ENCODE measurements at regions not wholly inside any gene's neighbourhood (a gene's known extent, or its start where the extent isn't known, plus 50 kb on each side); places are given as distances from the start of the nearest gene placed in this dataset.

GRCh38 chr3:197613199-197613598 lies 57.4 kb upstream of the BDH1 start:
- TF ChIP-seq, protein P1, sequence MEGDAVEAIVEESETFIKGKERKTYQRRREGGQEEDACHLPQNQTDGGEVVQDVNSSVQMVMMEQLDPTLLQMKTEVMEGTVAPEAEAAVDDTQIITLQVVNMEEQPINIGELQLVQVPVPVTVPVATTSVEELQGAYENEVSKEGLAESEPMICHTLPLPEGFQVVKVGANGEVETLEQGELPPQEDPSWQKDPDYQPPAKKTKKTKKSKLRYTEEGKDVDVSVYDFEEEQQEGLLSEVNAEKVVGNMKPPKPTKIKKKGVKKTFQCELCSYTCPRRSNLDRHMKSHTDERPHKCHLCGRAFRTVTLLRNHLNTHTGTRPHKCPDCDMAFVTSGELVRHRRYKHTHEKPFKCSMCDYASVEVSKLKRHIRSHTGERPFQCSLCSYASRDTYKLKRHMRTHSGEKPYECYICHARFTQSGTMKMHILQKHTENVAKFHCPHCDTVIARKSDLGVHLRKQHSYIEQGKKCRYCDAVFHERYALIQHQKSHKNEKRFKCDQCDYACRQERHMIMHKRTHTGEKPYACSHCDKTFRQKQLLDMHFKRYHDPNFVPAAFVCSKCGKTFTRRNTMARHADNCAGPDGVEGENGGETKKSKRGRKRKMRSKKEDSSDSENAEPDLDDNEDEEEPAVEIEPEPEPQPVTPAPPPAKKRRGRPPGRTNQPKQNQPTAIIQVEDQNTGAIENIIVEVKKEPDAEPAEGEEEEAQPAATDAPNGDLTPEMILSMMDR (IDR thresholded peaks at IDR 0.05; ENCODE audit: low read depth, low read length, poor library complexity, severe bottlenecking): no peak
- no peak for TF ChIP-seq EZH2phosphoT487 (IDR thresholded peaks at IDR 0.05; ENCODE audit: borderline replicate concordance, low read length)

Data from DOHH2 (cell line).